Vagina (tissue), 2 donors: ENCODE measurements at regions not wholly inside any gene's neighbourhood (a gene's known extent, or its start where the extent isn't known, plus 50 kb on each side); places are given as distances from the start of the nearest gene placed in this dataset.
"Not testable (repeated sequence)": the region's sequence is repeated elsewhere in the genome, so short reads cannot be mapped to it uniquely, and the experiment has no call there.

Experiments used
- POLR2A ChIP-seq, 2 donors: fragments of 450-650 bp; IDR thresholded peaks; one replicate each; pipeline ENCODE4 v1.6.1; 2017; ENCODE audit warnings: antibody characterized with exemption in 2 of 2, mild to moderate bottlenecking in 2 of 2, moderate library complexity in 2 of 2
- POLR2AphosphoS5 ChIP-seq, 2 donors: sonication (generic); formaldehyde crosslinking; IDR thresholded peaks; one replicate each; pipeline ENCODE4 v1.9.0; 2017; ENCODE audit warnings: antibody characterized with exemption in 2 of 2, mild to moderate bottlenecking in 2 of 2, low read depth in 1 of 2; ENCODE audit not compliant: insufficient read depth in 1 of 2
- TF ChIP-seq, protein P1 (sequence below), 3 experiments: fragments of 450-650 bp in 2 of 3; fragments of 200-600 bp in 1 of 3; sonication (generic) in 1 of 3; IDR thresholded peaks; one replicate each; pipeline ENCODE4 v1.5.1; 2017 to 2019; ENCODE audit warnings: antibody characterized with exemption in 3 of 3, mild to moderate bottlenecking in 2 of 3, moderate library complexity in 2 of 3

- TF ChIP-seq POLR2AphosphoS5 (IDR thresholded peaks at IDR 0.05; ENCODE audit: insufficient read depth in 1 of 2, low read depth in 1 of 2); POLR2A (IDR thresholded peaks at IDR 0.05): not testable (repeated sequence)
- TF ChIP-seq, protein P1, sequence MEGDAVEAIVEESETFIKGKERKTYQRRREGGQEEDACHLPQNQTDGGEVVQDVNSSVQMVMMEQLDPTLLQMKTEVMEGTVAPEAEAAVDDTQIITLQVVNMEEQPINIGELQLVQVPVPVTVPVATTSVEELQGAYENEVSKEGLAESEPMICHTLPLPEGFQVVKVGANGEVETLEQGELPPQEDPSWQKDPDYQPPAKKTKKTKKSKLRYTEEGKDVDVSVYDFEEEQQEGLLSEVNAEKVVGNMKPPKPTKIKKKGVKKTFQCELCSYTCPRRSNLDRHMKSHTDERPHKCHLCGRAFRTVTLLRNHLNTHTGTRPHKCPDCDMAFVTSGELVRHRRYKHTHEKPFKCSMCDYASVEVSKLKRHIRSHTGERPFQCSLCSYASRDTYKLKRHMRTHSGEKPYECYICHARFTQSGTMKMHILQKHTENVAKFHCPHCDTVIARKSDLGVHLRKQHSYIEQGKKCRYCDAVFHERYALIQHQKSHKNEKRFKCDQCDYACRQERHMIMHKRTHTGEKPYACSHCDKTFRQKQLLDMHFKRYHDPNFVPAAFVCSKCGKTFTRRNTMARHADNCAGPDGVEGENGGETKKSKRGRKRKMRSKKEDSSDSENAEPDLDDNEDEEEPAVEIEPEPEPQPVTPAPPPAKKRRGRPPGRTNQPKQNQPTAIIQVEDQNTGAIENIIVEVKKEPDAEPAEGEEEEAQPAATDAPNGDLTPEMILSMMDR (IDR thresholded peaks at IDR 0.05): not testable (repeated sequence)
Measured at GRCh38 chr7:68866721-68867120, 731.6 kb upstream of the AUTS2 start.
